H1 (cell line): ENCODE measurements at regions not wholly inside any gene's neighbourhood (a gene's known extent, or its start where the extent isn't known, plus 50 kb on each side); places are given as distances from the start of the nearest gene placed in this dataset.

Experiments
- CTCF ChIA-PET: fragments of 300-600 bp; sonication (Branson Sonifier 250); formaldehyde crosslinking; loops from one replicate; lab custom pipeline; 2021; ENCODE audit not compliant: partially characterized antibody; lab: Charles Lee
- POLR2A ChIA-PET: fragments of 300-600 bp; sonication (Branson Sonifier 250); formaldehyde crosslinking; loops from one replicate; lab custom pipeline; 2021; ENCODE audit warnings: inconsistent platforms; ENCODE audit not compliant: partially characterized antibody; lab: Charles Lee
- DNase-seq, 2 experiments: peaks; one replicate each; pipeline versions ENCODE4 v3.0.0 to v3.0.0-alpha.2; 2010 to 2022; ENCODE audit warnings: low spot score in 2 of 2, low read depth in 1 of 2, mixed read lengths in 1 of 2
- FAIRE-seq: peaks from 2 replicates; lab custom pipeline; 2011; peaks lifted over from hg19 to GRCh38; lab: Jason Lieb, UNC
- H2AFZ ChIP-seq: 2 replicates; pipeline ENCODE4 v1.8.1; 2012; ENCODE audit warnings: low read length, inconsistent platforms
- H2AK5ac ChIP-seq: 2 replicates; pipeline ENCODE4 v1.6.1; 2013; ENCODE audit warnings: low read depth, low read length
- H2BK120ac ChIP-seq: replicated peaks from 2 replicates; pipeline ENCODE3; 2013; ENCODE audit warnings: low read depth, low read length, inconsistent platforms
- H2BK12ac ChIP-seq: 2 replicates; pipeline ENCODE4 v1.6.1; 2013; ENCODE audit warnings: low read depth, low read length
- H2BK15ac ChIP-seq: 2 replicates; pipeline ENCODE4 v1.6.1; 2013; ENCODE audit warnings: low read length
- H2BK20ac ChIP-seq: 2 replicates; pipeline ENCODE4 v1.6.1; 2013; ENCODE audit warnings: low read length
- H2BK5ac ChIP-seq: 2 replicates; pipeline ENCODE4 v1.6.1; 2013; ENCODE audit warnings: low read depth, low read length
- H3K14ac ChIP-seq: 2 replicates; pipeline ENCODE4 v1.6.1; 2013; ENCODE audit warnings: inconsistent platforms; ENCODE audit not compliant: insufficient read length
- H3K18ac ChIP-seq: 2 replicates; pipeline ENCODE4 v1.6.1; 2013; ENCODE audit warnings: low read length; ENCODE audit errors: extremely low read depth
- H3K23ac ChIP-seq: 2 replicates; pipeline ENCODE4 v1.6.1; 2013; ENCODE audit warnings: inconsistent platforms; ENCODE audit not compliant: insufficient read length
- H3K23me2 ChIP-seq: 2 replicates; pipeline ENCODE4 v1.6.1; 2013; ENCODE audit warnings: low read depth, low read length
- H3K27ac ChIP-seq: 2 replicates; pipeline ENCODE4 v1.6.1; 2011; ENCODE audit warnings: low read depth, low read length, inconsistent platforms
- H3K27me3 ChIP-seq, 4 experiments: replicated peaks in 1 of 4; 1 replicate in 1 of 4; 2 replicates in 3 of 4; pipeline versions ENCODE4 v1.6.1 to v1.8.1; 2011 to 2013; ENCODE audit warnings: low read length in 3 of 4, mild to moderate bottlenecking in 3 of 4, inconsistent platforms in 2 of 4, mixed read lengths in 2 of 4, moderate library complexity in 1 of 4; ENCODE audit not compliant: control insufficient read depth in 3 of 4, insufficient read depth in 3 of 4; ENCODE audit errors: extremely low read depth in 1 of 4
- H3K36me3 ChIP-seq, 4 experiments: 2 replicates each; pipeline versions ENCODE4 v1.6.1 to v1.8.1; 2011 to 2013; ENCODE audit warnings: mild to moderate bottlenecking in 4 of 4, low read length in 3 of 4, moderate library complexity in 2 of 4, control low read depth in 1 of 4, inconsistent platforms in 1 of 4; ENCODE audit not compliant: insufficient read depth in 4 of 4, control insufficient read depth in 2 of 4
- H3K4ac ChIP-seq: replicated peaks from 2 replicates; pipeline ENCODE3; 2013; ENCODE audit warnings: low read length, low read depth, mixed read lengths, inconsistent platforms; ENCODE audit not compliant: insufficient read length
- H3K4me1 ChIP-seq, 4 experiments: replicated peaks in 1 of 4; 1 replicate in 1 of 4; 2 replicates in 3 of 4; pipeline versions ENCODE4 v1.6.1 to v1.8.1; 2011 to 2013; ENCODE audit warnings: low read length in 3 of 4, inconsistent platforms in 2 of 4, mixed read lengths in 1 of 4; ENCODE audit not compliant: insufficient read depth in 4 of 4, control insufficient read depth in 3 of 4
- H3K4me2 ChIP-seq, 2 experiments: 2 replicates each; pipeline versions ENCODE4 v1.6.1 to v1.8.1; 2011 to 2013; ENCODE audit warnings: low read depth in 2 of 2, low read length in 2 of 2, control low read depth in 1 of 2, inconsistent platforms in 1 of 2, mild to moderate bottlenecking in 1 of 2; ENCODE audit not compliant: insufficient read depth in 1 of 2
- H3K4me3 ChIP-seq, 4 experiments: fragments of 200-600, 300-600 bp in 1 of 4; sonication (generic), shearing (Covaris generic), sonication (Bioruptor Twin) in 1 of 4; 2 replicates each; pipeline versions ENCODE4 v1.5.1 to v1.8.1; 2011 to 2016; ENCODE audit warnings: low read length in 4 of 4, low read depth in 3 of 4, control low read depth in 2 of 4, inconsistent platforms in 2 of 4, mild to moderate bottlenecking in 2 of 4, mixed read lengths in 1 of 4, moderate library complexity in 1 of 4; ENCODE audit not compliant: insufficient read depth in 2 of 4; ENCODE audit errors: extremely low read depth in 1 of 4
- H3K56ac ChIP-seq: replicated peaks from 2 replicates; pipeline ENCODE3; 2013; ENCODE audit warnings: low read depth, mild to moderate bottlenecking, mixed read lengths, low read length, inconsistent platforms; ENCODE audit not compliant: insufficient read length
- H3K79me1 ChIP-seq: 2 replicates; pipeline ENCODE4 v1.6.1; 2013; ENCODE audit warnings: low read depth, low read length, control low read depth
- H3K79me2 ChIP-seq, 2 experiments: 2 replicates each; pipeline versions ENCODE4 v1.6.1 to v1.8.1; 2012 to 2013; ENCODE audit warnings: low read length in 2 of 2, mild to moderate bottlenecking in 2 of 2, inconsistent platforms in 1 of 2; ENCODE audit not compliant: insufficient read depth in 2 of 2, control insufficient read depth in 1 of 2
- H3K9ac ChIP-seq, 4 experiments: replicated peaks in 1 of 4; 1 replicate in 1 of 4; 2 replicates in 3 of 4; pipeline versions ENCODE4 v1.6.1 to v1.8.1; 2011 to 2013; ENCODE audit warnings: low read depth in 3 of 4, low read length in 3 of 4, control low read depth in 2 of 4, mild to moderate bottlenecking in 2 of 4, moderate library complexity in 2 of 4, inconsistent platforms in 1 of 4; ENCODE audit errors: extremely low read depth in 1 of 4
- H3K9me3 ChIP-seq, 2 experiments: 2 replicates each; pipeline versions ENCODE4 v1.6.1 to v1.8.1; 2012 to 2013; ENCODE audit warnings: mild to moderate bottlenecking in 2 of 2, moderate library complexity in 2 of 2, control low read depth in 1 of 2, inconsistent platforms in 1 of 2, low read depth in 1 of 2, low read length in 1 of 2, mixed read lengths in 1 of 2; ENCODE audit not compliant: insufficient read depth in 2 of 2
- H4K20me1 ChIP-seq, 2 experiments: replicated peaks in 1 of 2; 2 replicates each; pipeline versions ENCODE3 to v1.8.1; 2011 to 2013; ENCODE audit warnings: inconsistent platforms in 2 of 2, low read length in 2 of 2, mild to moderate bottlenecking in 1 of 2; ENCODE audit not compliant: insufficient read depth in 2 of 2, control insufficient read depth in 1 of 2
- H4K5ac ChIP-seq: 2 replicates; pipeline ENCODE4 v1.6.1; 2013; ENCODE audit warnings: low read length, low read depth, mixed read lengths, inconsistent platforms; ENCODE audit not compliant: insufficient read length
- H4K8ac ChIP-seq: 2 replicates; pipeline ENCODE4 v1.8.0; 2013; ENCODE audit warnings: mild to moderate bottlenecking, moderate library complexity, low read length, inconsistent platforms; ENCODE audit not compliant: insufficient read depth; ENCODE audit errors: extremely low read depth
- H4K91ac ChIP-seq: replicated peaks from 2 replicates; pipeline ENCODE3; 2013; ENCODE audit warnings: low read length, mixed read lengths, inconsistent platforms; ENCODE audit not compliant: insufficient read length
- BACH1 ChIP-seq: IDR thresholded peaks from 2 replicates; pipeline ENCODE4 v1.6.1; 2012; ENCODE audit warnings: low read length, improper control_type of control experiment
- BRCA1 ChIP-seq: IDR thresholded peaks from 2 replicates; pipeline ENCODE4 v1.6.1; 2012; ENCODE audit warnings: low read depth, low read length, improper control_type of control experiment
- CHD2 ChIP-seq: IDR thresholded peaks from 2 replicates; pipeline ENCODE4 v1.6.1; 2012; ENCODE audit warnings: low read length, improper control_type of control experiment
- HDAC2 ChIP-seq, 2 experiments: fragments of 300-600 bp in 1 of 2; sonication (generic) in 1 of 2; IDR thresholded peaks; 2 replicates each; pipeline ENCODE4 v1.6.1; 2011 to 2012; ENCODE audit warnings: low read depth in 2 of 2, low read length in 2 of 2, mild to moderate bottlenecking in 2 of 2, moderate library complexity in 2 of 2, borderline replicate concordance in 1 of 2, inconsistent platforms in 1 of 2
- RFX5 ChIP-seq: IDR thresholded peaks from 2 replicates; pipeline ENCODE4 v1.6.1; 2011; ENCODE audit warnings: low read depth, low read length, improper control_type of control experiment, borderline replicate concordance
- SIN3A ChIP-seq, 2 experiments: IDR thresholded peaks in 1 of 2; conservative IDR thresholded peaks in 1 of 2; 2 replicates each; pipeline ENCODE4 v1.6.1; 2011 to 2012; ENCODE audit warnings: low read length in 2 of 2, improper control_type of control experiment in 1 of 2, low read depth in 1 of 2, mild to moderate bottlenecking in 1 of 2
- SIX5 ChIP-seq: IDR thresholded peaks from 2 replicates; pipeline ENCODE4 v1.6.1; 2011; ENCODE audit warnings: mild to moderate bottlenecking, low read depth, low read length
- SP1 ChIP-seq: IDR thresholded peaks from 2 replicates; pipeline ENCODE4 v1.6.1; 2011; ENCODE audit warnings: low read depth, low read length
- SP2 ChIP-seq: IDR thresholded peaks from 2 replicates; pipeline ENCODE4 v1.6.1; 2012; ENCODE audit warnings: mild to moderate bottlenecking, low read length, inconsistent platforms
- SUZ12 ChIP-seq: fragments of 200-600 bp; sonication (generic); IDR thresholded peaks from 2 replicates; pipeline ENCODE4 v1.6.1; 2012; ENCODE audit warnings: mild to moderate bottlenecking, inconsistent platforms, low read length, moderate library complexity, mixed read lengths
- TAF7 ChIP-seq: optimal IDR thresholded peaks from 2 replicates; pipeline ENCODE3; 2011; ENCODE audit warnings: low read depth, mild to moderate bottlenecking, inconsistent platforms, low read length, moderate library complexity, borderline replicate concordance
- WGBS, 2 experiments: shearing (Covaris generic) in 1 of 2; methylation state at CpG; one replicate each; pipeline versions ENCODE4 v1.1.6 to v1.1.7; 2013 to 2015; ENCODE audit warnings: low lambda C conversion rate in 2 of 2, mixed read lengths in 2 of 2, inconsistent platforms in 1 of 2, low coverage in 1 of 2, missing lambda C conversion rate in 1 of 2; ENCODE audit not compliant: insufficient replicate concordance in 2 of 2, insufficient coverage in 1 of 2, insufficient read length in 1 of 2; ENCODE audit errors: extremely low coverage in 1 of 2, missing lambda C conversion rate in 1 of 2; 5-methylcytosine and 5-hydroxymethylcytosine counted together
- TF ChIP-seq, protein P1 (sequence below): IDR thresholded peaks from 2 replicates; pipeline ENCODE4 v1.6.1; 2011; ENCODE audit warnings: low read length, improper control_type of control experiment

DNA sequence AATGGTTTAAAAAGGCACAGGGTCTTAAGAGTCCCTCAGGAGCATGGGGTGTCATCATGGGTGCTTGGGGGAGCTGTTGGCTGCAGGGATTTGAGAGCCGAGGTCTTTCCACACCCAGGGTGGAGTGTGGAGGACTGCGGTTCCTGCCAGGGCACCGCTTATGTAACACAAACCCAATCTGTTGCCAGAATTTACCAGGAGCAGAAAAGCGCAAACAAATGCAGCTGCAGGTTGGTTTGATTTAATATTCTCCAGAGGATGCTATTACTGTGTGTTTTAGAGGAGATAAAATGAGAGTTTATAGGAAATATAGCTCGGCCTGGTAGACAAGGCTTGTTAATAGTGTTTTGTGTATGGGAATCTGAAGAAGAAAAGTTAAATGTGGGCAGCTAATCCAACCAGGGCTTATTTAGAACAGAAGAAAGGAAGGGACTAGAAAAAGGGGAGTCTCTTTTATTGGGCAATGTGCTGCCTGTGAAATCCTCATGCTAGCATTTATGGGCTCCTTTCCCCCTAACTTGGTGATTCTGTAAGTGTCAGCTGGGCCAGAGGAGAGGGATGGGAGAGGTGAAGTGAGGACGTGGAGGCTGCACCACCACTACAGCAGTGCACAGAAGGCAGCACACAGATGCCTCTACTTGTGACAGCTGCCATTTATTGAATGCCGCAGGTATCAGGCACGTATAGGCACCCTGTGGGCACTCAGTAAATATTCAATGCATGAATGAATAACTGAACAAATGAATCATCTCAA lies 174.7 kb downstream of the KATNIP start:
- CTCF ChIA-PET = interaction anchor here (0.7 to 2.1 kb wide), 4 partner anchors 11 to 143 kb away, joined by 3 to 7 read pairs (median 4); no protein-coding TSS in a partner anchor
- Histone ChIP-seq H2BK120ac (no peak overlapping the region), H2BK12ac (no peak overlapping the region), H3K18ac (no peak overlapping the region), H3K79me1 (no peaks in the 10 kb centered on the region; the same call in 1 of the 2 replicates), H2AK5ac (no peak overlapping the region), H3K4ac (no peak overlapping the region), H3K79me2 (no peaks in the 10 kb centered on the region), H3K27me3 (no peaks in the 10 kb centered on the region), H3K56ac (no peak overlapping the region), H2BK15ac (no peak overlapping the region), H3K14ac (no peak overlapping the region), H3K23me2 (no peaks in the 10 kb centered on the region; the same call in 1 of the 2 replicates), H4K20me1 (peaks cover 0 to 3% of the 10 kb centered on the region in 2 experiments), H2BK5ac (no peak overlapping the region), H4K8ac (no peak overlapping the region), H3K27ac (no peak overlapping the region), H4K91ac (no peak overlapping the region), H3K4me2 (no peak overlapping the region), H3K9ac (no peak overlapping the region), H3K36me3 (no peaks in the 10 kb centered on the region; a peak in 3 of 8 replicates), H4K5ac (no peak overlapping the region), H2AFZ (no peak overlapping the region), H2BK20ac (no peak overlapping the region), H3K23ac (no peak overlapping the region), H3K4me1 (peaks cover 0 to 7% (median 3%) of the 10 kb centered on the region in 4 experiments; a peak in 5 of 7 replicates), H3K4me3 (no peak overlapping the region), H3K9me3 (no peaks in the 10 kb centered on the region)
- no peak for FAIRE-seq
- WGBS, 2 experiments = 86% methylated on average over 8 of the region's 8 CpGs; no CpG with 5 or more reads in 1 of the 2 experiments
- no peak for DNase-seq
- POLR2A ChIA-PET = no interaction called here
- TF ChIP-seq BACH1 (no peak), SUZ12 (no peak), SP1 (no peak), TAF7 (no peak), HDAC2 (IDR thresholded peaks at IDR 0.05; ENCODE audit: borderline replicate concordance in 1 of 2, low read depth in 2 of 2, low read length in 2 of 2) (no peak), SIN3A (conservative IDR thresholded peaks at IDR 0.05 in 1 of 2, IDR thresholded peaks at IDR 0.05 in 1 of 2; ENCODE audit: low read depth in 1 of 2, low read length in 2 of 2) (no peak), SIX5 (no peak), BRCA1 (no peak), SP2 (no peak), RFX5 (no peak), CHD2 (no peak)
- TF ChIP-seq, protein P1, sequence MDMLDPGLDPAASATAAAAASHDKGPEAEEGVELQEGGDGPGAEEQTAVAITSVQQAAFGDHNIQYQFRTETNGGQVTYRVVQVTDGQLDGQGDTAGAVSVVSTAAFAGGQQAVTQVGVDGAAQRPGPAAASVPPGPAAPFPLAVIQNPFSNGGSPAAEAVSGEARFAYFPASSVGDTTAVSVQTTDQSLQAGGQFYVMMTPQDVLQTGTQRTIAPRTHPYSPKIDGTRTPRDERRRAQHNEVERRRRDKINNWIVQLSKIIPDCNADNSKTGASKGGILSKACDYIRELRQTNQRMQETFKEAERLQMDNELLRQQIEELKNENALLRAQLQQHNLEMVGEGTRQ = no peak
